HG02623 (cell line): ENCODE measurements at regions not wholly inside any gene's neighbourhood (a gene's known extent, or its start where the extent isn't known, plus 50 kb on each side); places are given as distances from the start of the nearest gene placed in this dataset.

Experiments
- ATAC-seq: cut with Tn5 transposase; IDR thresholded peaks from one replicate; pipeline ENCODE4 v1.9.1; 2021; ENCODE audit warnings: moderate library complexity; ENCODE audit not compliant: unreplicated experiment

DNA sequence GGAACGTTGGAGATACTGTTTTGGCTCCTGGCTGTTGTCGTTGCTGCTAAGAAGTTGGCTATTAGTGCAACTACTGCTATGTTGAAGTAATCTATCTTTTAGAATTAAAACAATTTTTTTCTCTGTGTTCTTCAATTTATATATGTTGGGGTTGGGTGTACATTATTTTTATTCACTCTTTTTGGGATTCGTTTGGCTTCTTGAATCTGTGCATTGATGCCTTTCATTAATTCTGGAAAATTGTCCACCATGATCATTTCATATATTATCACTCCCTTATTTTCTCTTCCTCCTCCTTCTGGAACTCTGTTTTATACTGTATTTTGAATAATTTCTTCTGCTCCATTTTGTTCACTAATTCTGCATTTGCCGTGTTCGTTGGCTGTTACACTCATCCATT lies 199.5 kb upstream of the PLET1 start:
- no peak for ATAC-seq

DNA sequence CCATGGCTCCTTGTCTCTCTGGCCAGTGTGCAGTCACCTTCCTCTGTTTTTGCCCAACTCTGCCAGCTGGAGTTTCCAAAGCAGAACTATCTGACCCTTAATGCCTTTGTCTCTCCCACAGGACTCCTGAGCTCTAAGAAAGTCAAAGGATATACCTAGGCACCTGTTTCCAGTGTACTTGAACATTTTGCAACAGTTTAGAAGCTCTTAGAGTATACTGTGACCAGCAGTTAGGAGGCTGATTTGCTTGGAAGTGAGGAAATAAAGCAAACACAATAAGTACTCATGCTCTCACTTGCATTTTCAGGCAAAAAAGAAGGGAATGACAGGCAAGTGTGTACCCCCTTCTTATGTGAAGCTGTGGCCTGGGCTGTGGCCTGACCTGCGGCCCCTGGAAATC lies 204.3 kb upstream of the PLET1 start:
- no peak for ATAC-seq

DNA sequence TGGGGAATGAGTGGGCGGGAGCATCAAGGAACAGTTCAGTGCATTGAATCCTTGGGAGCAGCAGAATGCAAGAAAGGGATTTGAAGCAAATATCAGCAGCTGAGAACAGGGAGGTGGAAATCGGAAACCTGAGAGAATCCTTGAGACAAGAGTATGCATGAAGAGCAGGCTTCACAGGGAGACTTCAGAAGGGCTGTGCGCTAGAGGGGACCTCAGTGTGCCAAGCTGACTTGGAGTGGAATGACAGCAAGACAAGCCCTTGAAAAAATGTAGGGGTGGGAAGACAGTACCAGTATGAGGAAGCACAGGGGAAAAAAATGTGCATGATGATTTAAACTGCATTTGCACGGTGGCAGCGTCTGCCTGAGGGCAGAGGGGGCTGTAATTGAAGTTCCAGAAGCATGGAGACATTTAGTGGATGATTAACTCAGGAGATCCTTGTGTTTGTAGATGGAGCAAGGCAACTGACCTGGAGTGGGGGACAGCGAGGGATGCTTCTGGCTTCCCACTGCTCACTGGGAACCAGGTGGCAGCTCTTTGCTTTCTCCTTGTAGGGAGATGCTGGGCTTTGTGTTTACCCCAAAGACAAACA lies 204.9 kb upstream of the PLET1 start:
- ATAC-seq = no peak

DNA sequence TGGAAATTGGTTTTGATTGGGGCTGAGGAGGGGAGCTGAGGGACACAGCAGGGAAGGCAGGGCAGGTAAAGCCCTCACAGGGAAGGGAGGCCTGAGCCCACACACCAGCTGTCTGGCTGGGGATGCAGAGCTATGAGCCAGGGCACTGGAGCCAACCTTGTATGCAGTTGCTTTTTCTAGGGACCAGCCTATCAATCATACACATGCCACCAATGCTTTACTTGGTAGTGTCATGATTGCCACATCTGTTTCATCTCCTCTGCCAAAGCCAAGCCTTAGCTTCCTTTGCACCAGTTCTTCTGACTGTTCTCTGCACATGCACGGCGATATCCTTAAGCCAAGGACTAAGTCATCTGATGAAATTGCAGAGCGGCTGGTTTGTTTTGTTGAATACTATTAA lies 207.1 kb upstream of the PLET1 start:
- no peak for ATAC-seq

DNA sequence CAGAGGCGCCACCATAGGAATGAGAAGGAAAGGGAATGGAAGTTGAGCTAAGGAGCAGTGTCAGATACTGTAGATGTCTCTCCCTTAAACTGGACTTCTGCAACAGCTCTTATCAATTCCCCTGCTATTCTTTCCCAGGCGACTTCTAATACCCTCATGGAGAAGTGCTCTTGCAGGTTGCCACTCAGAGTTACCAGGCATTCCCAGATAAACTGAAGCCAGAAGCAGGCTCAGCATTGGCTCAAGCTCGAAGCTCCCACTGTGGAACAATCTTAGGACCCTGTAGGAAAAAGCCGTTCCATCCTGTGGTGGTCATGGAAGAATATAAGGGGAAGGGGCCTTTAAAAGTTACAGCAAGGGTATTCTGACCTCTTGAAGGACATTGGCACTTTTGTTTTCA lies 208.7 kb upstream of the PLET1 start:
- ATAC-seq = no peak

DNA sequence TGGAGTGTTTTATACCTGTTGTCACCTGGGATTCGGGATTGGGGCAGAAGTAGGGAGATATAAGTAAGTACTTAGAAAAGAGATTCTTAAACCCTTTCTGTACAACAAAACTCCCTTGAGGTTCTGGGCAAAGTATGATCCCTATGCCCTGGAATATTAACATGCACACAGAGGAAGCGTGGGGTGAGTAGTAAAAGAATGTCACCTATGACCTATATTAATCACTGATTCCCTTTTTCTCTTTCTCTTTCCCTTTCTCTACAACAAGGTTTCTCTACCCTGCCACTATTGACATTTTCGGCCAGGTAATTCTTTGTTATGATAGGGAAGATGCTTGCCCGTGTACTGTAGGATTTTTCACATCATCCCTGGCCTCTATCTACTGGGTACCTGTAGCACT lies 209.7 kb upstream of the PLET1 start:
- ATAC-seq = no peak

DNA sequence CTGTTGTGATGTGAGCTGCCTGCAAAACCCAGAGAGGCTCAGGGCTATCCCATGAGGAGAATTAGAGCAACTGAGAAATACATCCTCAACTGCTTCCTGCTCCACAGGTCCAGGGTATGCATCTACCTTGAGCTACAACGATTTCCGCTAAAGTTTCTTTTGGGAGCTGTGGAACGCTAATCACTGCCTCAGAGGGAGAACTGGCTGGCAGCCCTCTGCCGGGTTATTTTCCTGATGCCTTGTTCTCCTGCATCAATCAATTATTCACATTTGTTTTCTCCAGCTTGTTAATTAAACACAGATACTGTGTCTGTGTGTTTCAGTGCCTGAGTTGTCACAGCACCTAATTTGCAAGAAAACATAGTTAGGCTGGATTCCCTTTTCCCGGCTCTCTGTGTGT lies 211.1 kb upstream of the PLET1 start:
- no peak for ATAC-seq

DNA sequence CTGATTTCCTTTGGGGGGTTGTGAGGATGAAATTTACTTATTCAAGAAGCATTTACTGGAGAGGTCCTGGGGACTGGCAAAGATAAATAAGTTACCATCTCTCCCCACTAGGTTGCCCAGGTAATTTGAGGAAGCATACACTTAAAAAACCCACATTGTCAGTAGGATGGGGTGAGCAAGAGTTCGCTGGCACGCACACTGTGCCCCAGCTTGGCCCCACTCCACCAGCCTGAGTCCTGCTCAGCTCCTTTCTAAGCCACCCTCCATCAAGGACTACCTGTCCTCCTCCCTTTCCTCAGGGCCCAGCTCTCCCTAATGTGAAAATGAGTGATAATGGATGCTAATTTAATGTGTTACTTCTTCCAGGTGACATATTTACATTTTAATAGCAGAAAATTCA lies 216.5 kb upstream of the PLET1 start:
- ATAC-seq = no peak

DNA sequence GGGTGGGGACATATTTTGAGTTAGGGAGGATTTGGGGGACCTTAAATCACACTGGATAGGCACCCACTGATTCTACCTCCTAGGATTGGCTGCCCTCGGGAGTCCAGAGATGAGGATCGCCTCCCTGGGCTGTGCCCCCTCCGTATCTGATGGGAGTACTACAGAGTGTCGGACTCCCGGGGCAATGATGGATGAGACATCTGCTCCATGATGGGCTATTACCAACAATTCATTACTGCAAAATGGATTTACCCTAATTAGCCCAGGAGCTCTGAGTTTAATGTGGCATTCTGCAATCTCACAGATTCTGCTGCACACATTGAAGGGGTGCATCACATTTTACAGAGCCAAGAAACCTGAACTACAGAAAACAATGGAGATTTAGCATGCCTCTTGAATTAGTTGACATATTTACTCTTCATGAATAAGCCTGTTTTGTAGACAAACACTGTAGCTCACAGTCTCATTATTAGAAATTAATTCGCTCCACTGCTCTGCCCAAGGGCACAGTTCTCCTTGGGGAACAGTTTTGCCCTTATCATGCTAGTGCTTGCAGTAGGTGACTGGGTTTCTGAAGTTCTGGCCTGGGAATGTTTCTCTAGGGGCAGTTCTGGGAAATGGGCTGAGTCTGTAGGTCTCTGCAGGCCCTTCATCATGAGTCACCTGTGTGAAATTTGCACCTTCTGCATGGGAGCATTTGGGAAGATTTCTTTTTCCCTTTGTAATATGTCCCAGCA lies 217.1 kb upstream of the PLET1 start:
- no peak for ATAC-seq

DNA sequence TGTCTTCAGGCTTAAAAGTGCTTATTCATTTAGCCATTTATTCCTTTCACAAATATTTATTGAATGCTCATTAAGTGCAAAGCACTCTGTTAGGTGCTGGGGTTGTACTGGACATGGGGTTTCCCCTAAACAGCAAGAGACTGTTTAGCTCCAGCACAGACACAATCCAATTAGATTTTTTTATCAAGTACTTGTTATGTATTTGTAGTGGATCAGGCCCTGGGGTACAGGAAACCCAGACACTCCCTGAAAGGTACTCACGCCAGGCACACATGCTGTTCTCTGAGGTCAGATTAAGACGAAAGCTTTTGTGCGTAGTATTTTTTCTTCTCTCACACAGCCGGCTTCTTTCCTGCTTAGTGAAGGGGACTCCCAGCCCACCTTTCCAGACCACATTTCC lies 218.1 kb upstream of the PLET1 start:
- ATAC-seq = no peak

DNA sequence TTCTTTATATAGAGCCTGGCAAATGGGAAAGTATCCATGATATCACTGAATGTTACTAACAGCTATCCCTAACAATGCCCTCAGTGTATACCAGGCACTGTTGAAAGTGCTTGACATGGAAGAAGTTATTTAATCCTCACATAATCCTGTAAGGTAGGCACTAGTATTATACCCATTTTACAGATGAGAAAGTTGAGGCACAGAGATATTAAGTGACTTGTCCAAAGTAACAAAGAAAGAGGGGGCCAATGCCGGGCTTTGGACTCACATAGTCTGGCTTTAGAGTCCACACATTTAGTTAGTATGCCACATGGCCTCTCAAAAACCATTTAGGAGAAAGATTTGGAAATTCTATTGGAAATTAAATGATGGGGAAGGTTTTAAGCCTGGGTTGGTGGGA lies 220.8 kb upstream of the PLET1 start:
- ATAC-seq = no peak

DNA sequence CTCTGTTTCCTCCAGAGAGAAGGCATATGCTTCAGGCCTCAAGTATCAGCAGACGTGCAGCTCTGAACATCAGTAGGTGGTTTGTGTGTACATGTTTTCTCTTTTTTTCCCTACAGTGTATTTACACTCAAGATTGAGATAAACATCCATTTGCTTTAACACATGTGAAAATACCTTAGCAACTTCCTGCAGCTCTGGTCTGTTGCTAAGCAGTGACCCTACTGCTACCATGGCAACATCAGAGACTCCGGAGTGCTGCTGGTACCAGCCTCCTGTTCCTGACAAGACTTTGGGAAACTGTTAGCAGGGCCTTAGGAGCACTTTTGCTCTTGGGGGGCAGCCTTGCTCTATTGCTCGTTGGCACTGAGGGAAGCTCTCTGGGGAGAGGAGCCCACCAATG lies 221.2 kb upstream of the PLET1 start:
- ATAC-seq = no peak

DNA sequence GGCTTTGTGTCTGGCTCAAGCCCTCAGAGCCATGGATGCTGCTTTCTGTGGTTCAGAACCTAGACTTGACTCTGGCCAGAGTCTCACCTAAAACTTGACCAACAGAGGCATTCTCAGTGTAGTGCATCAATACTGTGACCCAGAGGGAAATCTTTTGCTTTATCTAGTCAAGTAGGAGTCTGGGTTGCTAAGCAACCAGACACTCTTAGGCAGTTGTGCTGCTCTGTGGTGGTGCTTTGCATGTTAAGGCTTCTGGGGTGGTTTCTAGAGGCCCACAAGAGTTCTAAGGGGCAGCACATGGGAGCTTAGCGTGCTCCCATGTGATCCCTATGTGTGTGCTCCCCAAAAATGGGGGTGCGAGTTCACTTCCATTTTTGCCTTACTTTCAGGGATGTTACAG lies 224.6 kb upstream of the PLET1 start:
- no peak for ATAC-seq

DNA sequence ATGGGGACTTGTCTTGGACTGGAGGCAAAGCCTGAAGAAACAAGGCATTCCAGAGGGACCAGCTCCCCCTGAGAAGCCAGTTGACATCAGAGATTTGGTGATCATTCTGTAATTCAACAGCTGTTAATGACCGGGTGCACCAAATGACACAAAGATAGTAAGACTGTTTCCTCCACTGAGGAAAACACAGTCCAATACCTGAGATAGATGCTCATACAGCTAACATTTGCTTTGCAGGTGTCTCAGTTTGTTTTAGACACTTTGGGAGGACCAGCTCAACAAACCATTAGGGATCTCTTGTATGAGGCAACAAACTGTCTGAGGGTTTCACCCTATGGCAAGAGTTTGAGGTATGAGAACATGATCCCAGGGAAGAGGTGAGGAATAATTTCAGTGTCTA lies 237.2 kb upstream of the PLET1 start:
- no peak for ATAC-seq

DNA sequence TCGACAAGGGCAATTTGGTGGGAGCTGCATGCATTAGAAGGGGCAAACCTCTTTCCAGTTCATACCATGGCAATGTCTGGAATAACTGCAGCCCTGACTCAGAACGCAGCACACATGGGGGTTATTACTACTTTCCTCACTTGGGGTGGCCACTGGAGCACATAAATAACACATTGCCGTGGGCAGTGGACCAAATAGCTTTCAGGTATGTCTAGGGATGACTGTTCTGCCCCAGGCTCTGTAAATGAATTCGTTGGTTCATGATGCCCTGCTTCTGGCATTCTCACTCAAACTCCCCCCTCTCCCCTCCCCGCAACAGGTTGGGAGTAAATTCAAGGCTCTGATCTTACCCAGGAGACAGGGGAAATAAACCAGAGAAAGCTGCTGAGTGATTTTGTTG lies 238.0 kb upstream of the PLET1 start:
- no peak for ATAC-seq

DNA sequence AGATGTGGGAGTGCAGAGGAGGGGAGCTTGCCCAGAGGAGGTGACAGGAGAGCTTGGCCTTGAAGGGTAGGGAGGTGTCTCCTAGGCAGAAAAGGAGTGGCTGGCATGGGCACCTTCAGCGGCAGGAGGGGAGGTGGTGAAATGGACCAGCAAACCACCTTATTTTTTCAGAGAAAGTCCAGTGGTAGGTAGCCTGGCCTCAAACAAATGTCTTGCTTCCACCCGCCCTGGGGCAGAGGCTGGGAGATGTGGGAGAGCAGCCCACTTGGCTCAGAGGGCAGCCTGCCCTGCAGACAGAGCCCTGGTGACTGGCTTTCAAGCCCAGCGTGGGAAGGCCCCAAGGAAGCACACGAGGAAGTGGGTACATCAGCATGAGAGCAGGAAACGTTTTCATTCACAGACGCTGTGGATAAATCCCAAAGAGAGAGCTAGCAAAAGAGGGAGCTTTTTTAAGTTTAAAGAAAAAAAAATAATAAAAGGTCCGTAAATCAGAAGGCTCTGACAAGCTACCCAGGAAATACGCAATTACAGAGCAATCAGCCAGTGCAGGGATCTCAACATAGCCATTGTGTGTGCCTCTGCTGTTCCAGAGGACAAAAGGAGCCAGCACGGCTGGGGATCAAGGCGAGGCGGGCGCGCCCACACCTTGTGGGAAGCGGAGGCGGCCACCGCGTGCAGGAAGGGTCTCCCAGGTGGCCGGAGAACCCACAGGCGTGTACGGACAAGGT lies 238.7 kb upstream of the PLET1 start:
- no peak for ATAC-seq

DNA sequence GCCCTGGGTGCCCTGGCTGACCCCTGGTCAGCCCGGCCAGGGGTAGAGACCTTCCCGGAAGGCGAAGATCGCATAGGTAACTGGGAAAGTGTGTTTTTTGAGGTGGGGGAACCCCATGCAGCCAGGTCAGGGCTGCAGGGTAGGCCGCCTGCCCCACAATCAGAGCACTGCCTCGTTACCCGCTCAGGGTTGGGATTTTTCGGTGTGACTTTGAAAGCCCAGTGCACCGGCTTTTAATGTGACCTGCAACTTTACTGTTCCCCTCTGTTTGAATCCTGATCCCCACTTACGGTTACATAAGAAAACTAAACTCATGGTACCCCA lies 239.2 kb upstream of the PLET1 start:
- ATAC-seq = no peak

DNA sequence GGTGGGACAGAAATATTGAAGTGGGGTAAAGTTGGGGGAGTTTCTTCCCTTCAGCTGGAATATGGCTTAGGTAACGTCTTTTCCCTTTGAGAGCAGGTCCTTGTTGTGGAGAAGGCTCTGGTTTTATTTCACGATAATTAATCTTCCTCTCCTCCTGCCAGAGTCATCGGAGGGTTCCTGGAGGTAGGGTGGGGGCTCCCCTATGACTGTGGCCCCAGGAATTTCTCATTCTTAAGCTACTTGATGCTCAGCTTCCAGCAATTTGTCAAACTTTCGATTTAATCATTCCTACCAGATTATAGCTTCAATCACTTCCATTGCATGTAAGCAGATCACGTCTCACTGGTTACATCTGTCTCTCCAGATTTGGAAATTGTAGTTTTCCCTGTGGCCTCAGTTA lies 242.8 kb upstream of the PLET1 start:
- no peak for ATAC-seq

DNA sequence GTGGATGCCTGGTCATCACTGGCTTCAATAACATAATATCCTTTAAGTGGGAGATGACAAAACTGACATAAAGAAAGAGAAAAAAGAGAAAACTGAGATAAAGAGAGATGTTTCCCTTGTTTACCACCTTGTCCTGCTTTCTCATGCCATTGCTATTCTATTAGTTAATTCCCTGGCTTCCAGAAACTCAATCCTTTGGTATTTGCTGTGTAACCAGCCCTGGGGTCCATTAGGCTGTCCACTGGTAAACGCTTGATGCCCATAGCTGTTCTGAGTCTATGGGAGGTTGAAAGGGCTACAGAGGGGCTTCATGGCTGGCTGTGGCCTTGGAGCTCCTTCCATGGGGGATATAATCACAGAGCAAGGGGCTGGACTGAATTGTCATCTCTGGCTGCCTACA lies 243.4 kb upstream of the PLET1 start:
- no peak for ATAC-seq

DNA sequence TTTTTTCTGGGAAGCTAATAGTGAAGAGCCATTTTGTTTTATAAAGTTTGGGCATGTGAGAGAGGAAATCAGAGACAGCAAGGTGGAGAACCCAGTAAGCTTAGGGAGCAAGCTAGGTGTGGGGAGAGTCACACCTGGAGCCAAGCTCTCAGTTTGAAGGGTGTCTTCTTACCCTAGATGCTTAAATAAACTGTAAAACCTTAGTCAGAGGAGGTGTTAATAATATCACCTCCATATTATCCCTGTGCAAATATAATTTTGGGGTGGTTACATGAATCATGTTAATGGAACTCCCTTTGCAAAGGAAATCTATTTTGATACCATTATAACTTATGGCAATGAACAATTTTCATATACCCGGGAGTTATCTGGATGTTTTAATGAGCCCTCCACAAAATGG lies 246.2 kb upstream of the PLET1 start:
- no peak for ATAC-seq

DNA sequence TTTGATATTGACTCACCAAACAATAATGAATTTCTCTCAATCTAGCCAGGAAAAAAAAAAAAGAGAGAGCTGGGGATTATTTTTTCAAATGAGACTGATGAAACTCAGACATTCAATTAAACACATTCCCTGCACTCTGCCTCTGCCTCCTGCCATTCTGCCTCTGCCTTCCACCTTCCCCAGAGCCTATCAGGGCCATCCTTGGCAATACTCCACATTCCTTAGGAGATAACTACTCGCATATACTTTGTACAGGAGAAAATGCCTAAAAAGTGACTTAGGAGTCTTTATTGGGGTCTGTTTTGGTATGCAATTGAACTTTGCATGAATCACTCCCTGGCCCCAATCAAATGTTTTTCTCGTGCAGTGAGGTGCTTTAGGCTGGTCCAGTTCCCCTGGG lies 246.6 kb upstream of the PLET1 start:
- no peak for ATAC-seq

DNA sequence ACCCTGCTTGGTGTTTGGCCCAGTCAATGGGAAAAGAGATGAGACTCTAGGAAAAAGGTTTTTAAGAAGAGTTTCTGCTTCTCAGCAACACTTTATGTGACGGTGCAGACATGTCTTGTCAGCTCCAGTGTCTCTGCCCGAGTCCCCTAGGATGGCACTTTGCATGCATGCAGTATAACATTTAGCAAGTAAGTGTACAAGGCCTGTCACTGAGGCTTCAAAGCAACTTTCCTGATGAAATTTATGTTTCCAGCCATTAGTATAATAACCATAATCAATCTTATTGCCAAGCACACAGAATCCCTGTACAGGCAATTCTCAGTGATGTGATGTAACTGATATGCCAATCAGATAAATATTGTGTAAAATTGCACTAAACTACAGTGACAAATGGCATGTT lies 248.1 kb upstream of the PLET1 start:
- ATAC-seq = no peak

DNA sequence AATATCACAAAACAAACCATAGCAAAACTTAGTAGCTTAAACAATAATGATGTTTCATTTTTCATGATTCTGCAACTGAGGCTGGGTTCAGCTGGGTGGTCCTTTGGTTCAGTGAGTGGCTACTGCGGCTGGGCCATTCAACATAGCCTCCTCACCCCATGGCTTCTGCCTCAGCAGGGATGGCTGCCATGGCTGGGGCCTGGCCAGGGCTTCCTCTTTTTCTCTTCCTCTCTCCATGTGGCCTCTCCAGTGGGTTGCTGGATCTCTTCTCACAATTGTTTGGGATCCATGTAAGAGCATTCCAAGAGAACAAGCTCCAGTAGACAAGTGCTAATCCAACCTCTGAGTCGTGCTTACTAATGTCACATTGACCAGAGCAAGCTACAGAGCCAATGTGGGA lies 248.6 kb upstream of the PLET1 start:
- no peak for ATAC-seq
